ENCODE measurements at regions not wholly inside any gene's neighbourhood (a gene's known extent, or its start where the extent isn't known, plus 50 kb on each side); places are given as distances from the start of the nearest gene placed in this dataset.

DNA sequence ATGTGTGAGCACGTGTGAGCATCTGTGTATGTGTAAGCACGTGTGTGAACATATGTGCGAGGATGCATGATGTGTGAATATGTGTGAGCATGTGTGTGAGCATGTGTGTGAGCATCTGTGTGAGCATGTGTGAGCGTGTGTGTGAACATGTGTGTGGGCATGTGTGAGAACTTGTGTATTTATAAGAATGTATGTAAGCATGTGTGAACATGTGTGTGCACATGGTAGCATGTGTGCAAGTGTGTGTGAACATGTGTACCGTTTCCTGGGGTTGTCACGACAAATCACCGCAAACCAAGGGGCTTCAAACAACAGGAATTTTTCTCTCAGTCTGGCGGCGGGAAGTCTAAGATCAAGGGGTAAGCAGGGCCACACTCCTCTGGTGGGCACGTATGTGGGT lies 238.3 kb downstream of the CTTN start:
- Mint-ChIP-seq H3K4me3 (no peak overlapping the region), H3K27me3 (peaks cover 17% of the 10 kb centered on the region), H3K27ac (no peak overlapping the region), H3K4me1 (no peaks in the 10 kb centered on the region), H3K36me3 (ENCODE audit: low read depth) (no peaks in the 10 kb centered on the region)
- no peak for ATAC-seq
- no peak for DNase-seq
- H3K9me3 ChIP-seq (ENCODE audit: control insufficient read depth, low read length, poor library complexity, severe bottlenecking), result no peaks in the 10 kb centered on the region

DNA sequence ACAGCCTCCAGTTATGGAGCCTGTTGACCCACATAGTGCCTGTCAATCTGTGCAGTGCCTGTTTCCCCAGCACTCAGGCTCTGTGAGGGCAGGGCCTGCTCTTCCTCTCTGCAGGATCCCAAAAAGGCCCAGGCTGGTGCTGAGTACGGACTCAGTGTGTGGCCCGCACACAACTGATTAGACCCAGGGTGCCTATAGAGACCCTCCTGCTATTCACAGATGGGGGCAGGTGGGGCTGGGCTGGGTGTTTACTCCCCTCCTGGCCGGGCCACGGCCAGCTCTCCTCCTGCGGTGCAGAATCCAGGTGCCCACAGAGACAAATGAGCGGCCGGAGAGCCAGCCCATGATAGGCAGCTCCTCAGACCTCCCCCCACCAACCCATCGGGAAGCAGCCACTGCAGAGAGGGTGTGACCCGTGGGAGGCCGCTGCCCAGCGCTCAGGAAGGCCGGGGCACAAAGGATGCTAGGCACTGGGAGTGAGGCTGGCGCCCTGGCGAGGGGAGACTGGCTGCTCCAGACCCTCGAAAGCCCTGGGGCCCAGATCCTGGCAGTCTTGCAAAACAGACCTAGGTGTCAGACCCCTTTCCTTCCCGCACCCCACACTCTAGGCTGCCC lies 239.0 kb downstream of the CTTN start:
- H3K36me3 Mint-ChIP-seq (ENCODE audit: low read depth), result no peaks in the 10 kb centered on the region

DNA sequence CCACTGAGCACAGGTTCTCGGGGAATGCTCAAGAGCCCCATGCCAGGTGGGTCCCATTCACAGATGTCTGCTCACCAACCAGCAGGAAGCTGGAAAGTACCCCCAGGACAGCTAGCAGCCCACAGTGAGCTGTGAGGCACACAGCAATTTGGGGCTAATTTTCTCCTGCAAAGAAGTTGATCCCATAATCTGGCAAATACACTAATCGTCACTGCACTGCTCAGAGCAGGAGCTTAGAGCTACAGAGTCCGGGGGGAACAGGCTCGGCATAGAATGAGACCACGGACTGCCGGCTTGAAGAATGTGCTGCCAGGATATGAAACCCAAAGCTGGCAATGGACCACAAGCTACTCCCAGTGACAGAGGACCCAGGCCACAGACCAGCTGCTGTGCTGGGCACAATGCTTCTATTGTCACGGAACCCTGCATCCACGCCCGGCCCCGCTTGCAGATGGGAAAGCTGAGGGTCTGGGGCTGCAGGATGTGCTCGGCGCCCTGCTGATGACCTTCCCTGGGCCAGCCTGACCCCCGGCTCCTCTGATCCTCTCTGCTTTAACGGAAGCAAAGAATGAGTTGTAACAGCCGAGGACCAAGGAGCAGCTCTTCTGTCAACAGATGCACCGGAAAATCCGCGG lies 239.7 kb downstream of the CTTN start:
- no peak overlapping the region for H3K4me3 Mint-ChIP-seq
- H3K4me1 Mint-ChIP-seq, result no peaks in the 10 kb centered on the region
- no peak overlapping the region for H3K27ac Mint-ChIP-seq
- peaks cover 21% of the 10 kb centered on the region for H3K27me3 Mint-ChIP-seq
- ATAC-seq (no peak), DNase-seq (no peak)
- no peaks in the 10 kb centered on the region for H3K36me3 Mint-ChIP-seq (ENCODE audit: low read depth)
- H3K9me3 ChIP-seq (ENCODE audit: control insufficient read depth, low read length, poor library complexity, severe bottlenecking), result no peaks in the 10 kb centered on the region

More for the DNA sequence above, 239.0 kb downstream of the CTTN start:
- Mint-ChIP-seq H3K4me1 (no peaks in the 10 kb centered on the region), H3K27ac (no peak overlapping the region), H3K27me3 (peaks cover 18% of the 10 kb centered on the region), H3K4me3 (no peak overlapping the region)
- DNase-seq (no peak), ATAC-seq (no peak)
- H3K9me3 ChIP-seq (ENCODE audit: control insufficient read depth, low read length, poor library complexity, severe bottlenecking), result no peaks in the 10 kb centered on the region

DNA sequence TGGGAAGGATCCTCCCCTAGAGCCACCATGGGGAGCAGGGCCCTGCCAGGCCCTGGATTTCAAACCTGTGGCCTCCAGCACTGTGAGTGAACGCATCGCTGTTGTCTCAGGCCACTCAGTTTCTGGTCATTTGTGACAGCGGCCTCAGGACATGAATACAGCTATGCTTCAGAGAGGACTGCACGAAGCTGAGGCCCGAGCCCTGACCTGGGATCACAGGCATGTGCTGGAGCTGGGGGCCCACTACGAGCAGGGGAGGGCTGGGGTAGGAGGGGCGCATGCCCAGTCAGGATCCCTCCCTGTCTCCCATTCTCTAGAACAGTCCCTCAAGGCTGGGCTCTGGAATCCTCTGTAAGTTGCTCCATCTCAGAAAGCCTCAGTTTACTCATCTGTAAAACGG lies 242.1 kb downstream of the CTTN start:
- Mint-ChIP-seq H3K36me3 (ENCODE audit: low read depth) (peaks cover 3% of the 10 kb centered on the region), H3K4me3 (no peak overlapping the region), H3K4me1 (no peaks in the 10 kb centered on the region), H3K27me3 (peaks cover 45% of the 10 kb centered on the region), H3K27ac (no peak overlapping the region)
- DNase-seq (no peak), ATAC-seq (no peak)
- no peaks in the 10 kb centered on the region for H3K9me3 ChIP-seq (ENCODE audit: control insufficient read depth, low read length, poor library complexity, severe bottlenecking)

DNA sequence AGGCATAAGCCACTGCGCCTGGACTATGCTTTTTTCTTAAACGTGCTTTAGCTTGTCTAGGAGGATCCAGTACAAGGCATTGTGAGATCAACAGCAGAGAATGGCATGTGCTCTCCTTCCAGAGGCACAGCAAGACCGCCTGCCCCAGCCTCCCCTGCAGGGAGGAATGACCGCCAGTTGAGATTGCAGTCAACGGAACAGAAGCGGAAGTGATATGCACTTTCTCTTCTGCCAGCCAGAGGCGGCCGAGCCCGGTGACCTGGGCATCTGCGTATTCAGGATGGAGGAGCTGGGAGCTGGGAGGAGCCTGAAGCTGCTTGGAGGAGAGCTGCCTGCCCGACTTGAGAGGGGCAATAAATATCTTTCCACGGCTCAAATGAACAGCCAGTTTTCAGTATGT lies 243.0 kb downstream of the CTTN start:
- H3K4me1 Mint-ChIP-seq, result no peaks in the 10 kb centered on the region

DNA sequence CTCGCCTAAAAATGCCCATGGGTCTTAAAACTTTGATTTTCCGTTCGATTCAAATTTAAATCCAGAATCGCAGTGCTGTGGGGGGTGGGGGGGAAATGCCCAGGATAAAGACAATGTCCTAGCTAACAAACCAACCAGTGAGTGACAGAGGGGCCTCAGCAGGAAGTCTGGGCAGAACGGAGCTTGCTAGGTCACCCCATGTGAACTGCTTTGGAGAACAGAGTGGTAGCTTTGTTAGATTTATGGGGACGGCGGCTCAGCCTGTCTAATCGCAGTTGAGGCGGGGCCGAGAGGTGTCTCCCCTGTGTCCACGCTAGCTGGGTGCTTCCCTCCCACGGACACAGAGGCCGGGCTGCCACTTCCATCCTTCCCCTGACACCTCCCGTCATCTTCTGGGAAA lies 243.9 kb downstream of the CTTN start:
- DNase-seq (no peak), ATAC-seq (no peak)
- H3K4me3 Mint-ChIP-seq, result no peak overlapping the region
- no peaks in the 10 kb centered on the region for H3K9me3 ChIP-seq (ENCODE audit: control insufficient read depth, low read length, poor library complexity, severe bottlenecking)
- H3K27ac Mint-ChIP-seq, result no peak overlapping the region
- H3K36me3 Mint-ChIP-seq (ENCODE audit: low read depth), result peaks cover 3% of the 10 kb centered on the region
- no peaks in the 10 kb centered on the region for H3K4me1 Mint-ChIP-seq
- peaks cover 52% of the 10 kb centered on the region for H3K27me3 Mint-ChIP-seq

More for the DNA sequence above, 243.0 kb downstream of the CTTN start:
- ATAC-seq (no peak), DNase-seq (no peak)
- Mint-ChIP-seq H3K36me3 (ENCODE audit: low read depth) (peaks cover 3% of the 10 kb centered on the region), H3K27ac (no peak overlapping the region), H3K4me3 (no peak overlapping the region), H3K27me3 (peaks cover 50% of the 10 kb centered on the region)
- H3K9me3 ChIP-seq (ENCODE audit: control insufficient read depth, low read length, poor library complexity, severe bottlenecking), result no peaks in the 10 kb centered on the region

- DNase-seq (no peak), ATAC-seq (no peak)
- H3K9me3 ChIP-seq (ENCODE audit: control insufficient read depth, low read length, poor library complexity, severe bottlenecking), result no peaks in the 10 kb centered on the region
- H3K27ac Mint-ChIP-seq, result no peak overlapping the region
- peaks cover 3% of the 10 kb centered on the region for H3K36me3 Mint-ChIP-seq (ENCODE audit: low read depth)
- H3K4me1 Mint-ChIP-seq, result no peaks in the 10 kb centered on the region
- peaks cover 52% of the 10 kb centered on the region for H3K27me3 Mint-ChIP-seq
- no peak overlapping the region for H3K4me3 Mint-ChIP-seq
Observed at GRCh38 chr11:70643642-70644041, 245.3 kb downstream of the CTTN start.

DNA sequence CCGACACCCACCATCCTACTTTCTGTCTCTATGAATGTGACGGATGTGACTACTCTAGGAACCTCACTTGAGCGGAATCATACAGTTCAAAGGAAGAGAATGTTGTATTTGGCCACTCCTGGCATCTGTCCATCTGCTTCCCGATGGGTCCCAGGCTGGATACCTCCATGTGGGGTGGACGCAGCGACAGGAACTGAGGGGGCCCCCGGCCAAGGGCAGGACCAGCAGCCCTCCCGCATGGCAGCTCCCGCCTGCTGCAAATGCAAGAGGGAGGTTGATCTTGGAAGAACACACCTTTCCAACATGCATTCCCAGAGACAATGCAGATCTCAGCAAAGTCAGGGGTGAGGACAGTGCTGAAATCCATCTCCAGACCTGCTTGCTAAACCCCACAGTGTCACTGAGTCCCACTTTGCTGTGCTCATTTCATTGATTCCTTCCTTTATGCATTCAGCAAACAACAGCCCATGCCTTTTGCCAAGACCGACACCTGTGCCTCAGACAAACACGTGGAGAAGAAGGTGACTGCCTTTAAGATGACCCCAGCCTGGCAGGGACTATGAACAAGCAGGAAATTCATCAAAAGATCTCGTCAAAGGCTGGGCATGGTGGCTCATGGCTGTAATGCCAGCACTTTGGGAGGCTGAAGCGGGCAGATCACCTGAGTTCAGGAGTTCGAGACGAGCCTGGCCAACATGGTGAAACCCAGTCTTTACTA lies 246.2 kb downstream of the CTTN start:
- Mint-ChIP-seq H3K4me3 (no peak overlapping the region), H3K27ac (no peak overlapping the region), H3K27me3 (peaks cover 52% of the 10 kb centered on the region), H3K36me3 (ENCODE audit: low read depth) (peaks cover 3% of the 10 kb centered on the region), H3K4me1 (no peaks in the 10 kb centered on the region)
- DNase-seq, result no peak
- no peaks in the 10 kb centered on the region for H3K9me3 ChIP-seq (ENCODE audit: control insufficient read depth, low read length, poor library complexity, severe bottlenecking)
- ATAC-seq, result no peak

DNA sequence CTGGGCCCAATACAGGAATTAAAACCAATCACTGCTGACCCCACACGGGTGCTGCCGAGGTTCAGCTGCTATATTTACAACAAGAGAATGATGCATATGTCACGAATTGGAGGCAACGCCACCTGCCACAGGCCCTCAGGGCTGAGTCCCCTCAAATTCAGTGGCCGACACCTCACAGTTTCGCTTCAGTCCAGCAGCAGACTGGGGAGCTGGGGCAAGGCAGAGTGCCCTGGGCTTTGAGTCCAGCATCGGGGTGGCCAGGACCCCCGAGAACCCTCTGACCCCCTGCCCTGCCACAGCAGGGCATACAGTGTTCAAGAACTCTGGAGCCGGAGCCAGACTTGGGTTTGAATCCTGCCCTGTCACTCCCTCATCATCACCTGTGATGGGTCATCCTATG lies 247.2 kb downstream of the CTTN start:
- H3K27ac Mint-ChIP-seq, result no peak overlapping the region
- ATAC-seq (no peak), DNase-seq (no peak)
- no peaks in the 10 kb centered on the region for H3K9me3 ChIP-seq (ENCODE audit: control insufficient read depth, low read length, poor library complexity, severe bottlenecking)
- H3K4me1 Mint-ChIP-seq, result no peaks in the 10 kb centered on the region
- H3K36me3 Mint-ChIP-seq (ENCODE audit: low read depth), result peaks cover 3% of the 10 kb centered on the region
- peaks cover 43% of the 10 kb centered on the region for H3K27me3 Mint-ChIP-seq
- no peak overlapping the region for H3K4me3 Mint-ChIP-seq

DNA sequence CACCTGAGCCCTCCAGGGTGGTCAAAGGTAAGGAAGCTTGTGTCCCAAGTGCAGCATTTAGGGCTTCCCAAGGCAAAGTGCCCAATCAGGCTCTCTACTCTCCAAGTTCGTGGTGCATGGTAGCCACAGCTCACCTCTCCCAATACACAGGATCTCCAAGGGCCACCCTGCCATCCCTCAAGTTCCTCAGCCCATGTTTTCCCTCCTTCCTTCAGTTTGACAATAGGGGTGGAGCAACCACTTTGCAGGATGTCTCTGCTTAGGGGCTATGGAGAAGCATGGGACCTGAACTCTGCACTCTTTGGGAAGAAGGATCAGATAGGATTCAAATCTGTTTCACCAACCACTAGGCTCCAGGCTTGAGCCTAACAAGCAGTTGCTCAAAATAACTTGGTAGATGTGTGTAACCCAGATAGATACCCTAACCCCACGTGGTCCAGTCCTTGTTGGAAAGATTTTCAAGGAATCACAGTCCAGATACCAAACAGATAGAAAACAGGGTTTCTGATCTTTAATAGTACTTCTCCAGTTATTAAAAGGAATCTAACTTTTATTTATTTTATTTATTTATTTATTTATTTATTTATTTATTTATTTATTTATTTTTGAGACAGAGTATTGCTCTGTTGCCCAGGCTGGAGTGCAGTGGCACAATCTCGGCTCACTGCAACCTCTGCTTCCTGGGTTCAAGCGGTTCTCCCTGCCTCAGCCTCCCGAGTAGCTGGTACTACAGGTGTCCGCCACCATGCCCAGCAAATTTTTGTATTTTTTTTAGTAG lies 248.1 kb downstream of the CTTN start:
- H3K27me3 Mint-ChIP-seq, result peaks cover 37% of the 10 kb centered on the region
- no peak overlapping the region for H3K27ac Mint-ChIP-seq
- DNase-seq (no peak), ATAC-seq (no peak)
- no peak overlapping the region for H3K4me3 Mint-ChIP-seq
- no peaks in the 10 kb centered on the region for H3K4me1 Mint-ChIP-seq
- H3K9me3 ChIP-seq (ENCODE audit: control insufficient read depth, low read length, poor library complexity, severe bottlenecking), result no peaks in the 10 kb centered on the region
- peaks cover 3% of the 10 kb centered on the region for H3K36me3 Mint-ChIP-seq (ENCODE audit: low read depth)

DNA sequence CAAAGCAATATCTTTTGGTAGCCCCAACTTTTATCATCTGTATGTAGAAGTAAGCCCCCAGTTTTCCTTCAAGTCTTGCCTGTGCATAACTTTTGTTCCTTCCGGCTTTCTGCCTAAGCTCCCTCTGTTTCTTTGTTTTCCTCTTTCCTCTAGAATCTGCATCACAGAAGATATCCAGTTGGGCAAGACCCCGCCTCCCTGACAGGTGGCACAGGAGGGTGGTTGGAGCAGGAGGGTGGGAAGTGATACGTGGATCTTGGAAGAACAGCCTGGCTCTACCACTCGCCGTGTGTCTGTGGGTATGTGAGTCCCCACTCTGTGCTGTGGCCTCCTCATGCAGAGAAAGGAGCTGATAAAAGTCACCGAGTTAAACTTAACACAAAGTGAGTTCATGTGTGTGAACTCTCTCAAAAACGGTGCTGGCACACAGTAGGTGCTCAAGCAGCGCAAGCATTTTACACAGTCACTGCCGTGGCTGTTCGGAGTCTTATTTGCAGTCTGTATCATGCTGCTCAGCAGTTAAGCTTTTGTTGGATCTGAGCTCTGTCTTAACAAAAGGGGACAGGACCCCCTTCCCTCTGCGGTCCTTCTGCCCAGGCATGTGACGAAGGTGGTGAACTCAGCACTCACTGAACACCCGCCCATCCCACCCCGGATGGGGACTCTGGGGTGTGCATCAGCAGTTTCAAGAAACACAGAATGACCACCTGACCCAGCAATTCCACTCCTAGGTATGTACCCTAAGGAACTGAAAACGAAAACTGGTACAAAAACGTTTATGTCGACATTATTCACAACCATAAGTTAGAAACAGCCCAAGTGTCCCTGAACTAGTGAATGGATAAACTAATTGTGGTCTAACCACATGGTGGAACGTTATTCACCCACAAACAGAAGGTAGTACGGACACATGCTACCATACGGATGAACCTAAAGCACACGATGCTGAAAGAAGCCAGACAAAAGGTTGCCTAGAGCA lies 249.1 kb downstream of the CTTN start:
- Mint-ChIP-seq H3K27ac (no peak overlapping the region), H3K36me3 (ENCODE audit: low read depth) (peaks cover 3% of the 10 kb centered on the region), H3K4me3 (no peak overlapping the region), H3K27me3 (peaks cover 34% of the 10 kb centered on the region), H3K4me1 (no peaks in the 10 kb centered on the region)
- H3K9me3 ChIP-seq (ENCODE audit: control insufficient read depth, low read length, poor library complexity, severe bottlenecking), result no peaks in the 10 kb centered on the region
- no peak for ATAC-seq
- no peak for DNase-seq

GRCh38 chr11:70650075-70650909 lies 252.0 kb downstream of the CTTN start:
- no peak for ATAC-seq
- Mint-ChIP-seq H3K4me3 (no peak overlapping the region), H3K36me3 (ENCODE audit: low read depth) (no peaks in the 10 kb centered on the region), H3K27me3 (peaks cover 9% of the 10 kb centered on the region), H3K27ac (no peak overlapping the region), H3K4me1 (no peaks in the 10 kb centered on the region)
- peak in 1 of 3 donors; percentile 17 for DNase-seq
- no peaks in the 10 kb centered on the region for H3K9me3 ChIP-seq (ENCODE audit: control insufficient read depth, low read length, poor library complexity, severe bottlenecking)

Data from T-helper 17 cell (primary cell).